ENCODE measurements at regions not wholly inside any gene's neighbourhood (a gene's known extent, or its start where the extent isn't known, plus 50 kb on each side); places are given as distances from the start of the nearest gene placed in this dataset.
"Not testable (repeated sequence)": the region's sequence is repeated elsewhere in the genome, so short reads cannot be mapped to it uniquely, and the experiment has no call there.

GRCh38 chr2:87406406-87407175 lies 341.3 kb upstream of the PLGLB2 start:
- not testable (repeated sequence) for TF ChIP-seq POLR2A, CTCF (IDR thresholded peaks at IDR 0.05)

Measured in lower leg skin (tissue), 3 donors.